ENCODE measurements at regions not wholly inside any gene's neighbourhood (a gene's known extent, or its start where the extent isn't known, plus 50 kb on each side); places are given as distances from the start of the nearest gene placed in this dataset.

DNA sequence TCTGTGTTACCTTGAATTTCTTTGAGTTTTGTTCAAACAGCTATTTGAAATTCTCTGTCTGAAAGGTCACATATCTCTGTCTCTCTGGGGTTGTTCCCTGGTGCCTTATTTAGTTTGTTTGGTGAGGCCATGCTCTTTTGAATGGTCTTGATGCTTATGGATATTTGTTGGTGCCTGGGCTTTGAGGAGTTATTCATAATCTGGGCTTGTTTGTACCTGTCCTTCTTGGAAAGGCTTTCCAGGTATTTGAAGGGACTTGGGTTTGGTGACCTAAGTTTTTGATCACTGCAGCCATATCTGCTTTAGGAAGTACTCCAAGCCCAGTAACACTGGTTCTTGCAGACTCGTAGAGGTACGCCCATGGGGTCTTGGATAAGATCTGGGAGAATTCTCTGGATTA lies 63.3 kb upstream of the MAGI3 start:
- no TSS peak for BruUV-seq (replicated peaks)
- intact Hi-C loops (cut with micrococcal nuclease; ENCODE audit: unreplicated experiment), result loop anchor here (10.0 kb wide), 2 partner anchors 112 to 348 kb away; no protein-coding TSS in a partner anchor
- DNase-seq, result no peak
- H3K4me1 Mint-ChIP-seq (ENCODE audit: low read depth, unreplicated experiment), result peaks cover 17% of the 10 kb centered on the region
- TF ChIP-seq, protein P1, sequence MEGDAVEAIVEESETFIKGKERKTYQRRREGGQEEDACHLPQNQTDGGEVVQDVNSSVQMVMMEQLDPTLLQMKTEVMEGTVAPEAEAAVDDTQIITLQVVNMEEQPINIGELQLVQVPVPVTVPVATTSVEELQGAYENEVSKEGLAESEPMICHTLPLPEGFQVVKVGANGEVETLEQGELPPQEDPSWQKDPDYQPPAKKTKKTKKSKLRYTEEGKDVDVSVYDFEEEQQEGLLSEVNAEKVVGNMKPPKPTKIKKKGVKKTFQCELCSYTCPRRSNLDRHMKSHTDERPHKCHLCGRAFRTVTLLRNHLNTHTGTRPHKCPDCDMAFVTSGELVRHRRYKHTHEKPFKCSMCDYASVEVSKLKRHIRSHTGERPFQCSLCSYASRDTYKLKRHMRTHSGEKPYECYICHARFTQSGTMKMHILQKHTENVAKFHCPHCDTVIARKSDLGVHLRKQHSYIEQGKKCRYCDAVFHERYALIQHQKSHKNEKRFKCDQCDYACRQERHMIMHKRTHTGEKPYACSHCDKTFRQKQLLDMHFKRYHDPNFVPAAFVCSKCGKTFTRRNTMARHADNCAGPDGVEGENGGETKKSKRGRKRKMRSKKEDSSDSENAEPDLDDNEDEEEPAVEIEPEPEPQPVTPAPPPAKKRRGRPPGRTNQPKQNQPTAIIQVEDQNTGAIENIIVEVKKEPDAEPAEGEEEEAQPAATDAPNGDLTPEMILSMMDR (IDR thresholded peaks at IDR 0.05; ENCODE audit: unreplicated experiment), result no peak
- no peaks in the 10 kb centered on the region for H3K36me3 Mint-ChIP-seq (ENCODE audit: insufficient read depth, unreplicated experiment)
- H3K4me3 Mint-ChIP-seq (ENCODE audit: low read depth, unreplicated experiment), result no peak overlapping the region
- H3K27ac Mint-ChIP-seq (ENCODE audit: unreplicated experiment), result no peak overlapping the region
- CTCF ChIA-PET, result no interaction called here
- H3K9me3 Mint-ChIP-seq (ENCODE audit: low read depth, unreplicated experiment), result peaks cover 2% of the 10 kb centered on the region
- H3K27me3 Mint-ChIP-seq (ENCODE audit: unreplicated experiment), result no peaks in the 10 kb centered on the region

DNA sequence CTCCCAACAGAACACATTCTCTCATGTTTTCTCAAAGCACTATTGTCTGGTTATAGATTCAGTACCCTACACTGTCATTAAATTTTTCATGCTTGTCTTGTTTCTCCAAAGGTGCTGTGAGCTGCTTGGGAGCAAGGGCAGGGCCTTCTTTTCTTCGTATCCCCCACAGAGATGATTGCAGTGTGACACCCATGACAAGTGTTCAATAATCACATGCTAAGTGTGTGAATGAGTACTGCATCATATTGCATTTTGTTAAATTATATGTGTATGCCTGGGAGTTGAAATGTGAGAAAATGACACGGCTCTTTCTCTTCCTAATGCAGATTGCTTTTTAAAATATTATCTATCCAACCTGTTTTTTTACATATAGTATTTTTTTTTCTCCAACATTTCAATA lies 57.3 kb upstream of the MAGI3 start:
- DNase-seq, result no peak
- no peaks in the 10 kb centered on the region for H3K27me3 Mint-ChIP-seq (ENCODE audit: unreplicated experiment)
- H3K27ac Mint-ChIP-seq (ENCODE audit: unreplicated experiment), result no peak overlapping the region
- no peaks in the 10 kb centered on the region for H3K4me1 Mint-ChIP-seq (ENCODE audit: low read depth, unreplicated experiment)
- no peak overlapping the region for H3K4me3 Mint-ChIP-seq (ENCODE audit: low read depth, unreplicated experiment)
- no peaks in the 10 kb centered on the region for H3K9me3 Mint-ChIP-seq (ENCODE audit: low read depth, unreplicated experiment)
- H3K36me3 Mint-ChIP-seq (ENCODE audit: insufficient read depth, unreplicated experiment), result no peaks in the 10 kb centered on the region
- TF ChIP-seq, protein P1 (IDR thresholded peaks at IDR 0.05; ENCODE audit: unreplicated experiment), result no peak
- BruUV-seq (replicated peaks), result no TSS peak
- intact Hi-C loops (cut with micrococcal nuclease; ENCODE audit: unreplicated experiment), result no loop called here
- CTCF ChIA-PET, result interaction anchor here (1.1 kb wide), 1 partner anchor 13 kb away, joined by 4 read pairs; no protein-coding TSS in a partner anchor

DNA sequence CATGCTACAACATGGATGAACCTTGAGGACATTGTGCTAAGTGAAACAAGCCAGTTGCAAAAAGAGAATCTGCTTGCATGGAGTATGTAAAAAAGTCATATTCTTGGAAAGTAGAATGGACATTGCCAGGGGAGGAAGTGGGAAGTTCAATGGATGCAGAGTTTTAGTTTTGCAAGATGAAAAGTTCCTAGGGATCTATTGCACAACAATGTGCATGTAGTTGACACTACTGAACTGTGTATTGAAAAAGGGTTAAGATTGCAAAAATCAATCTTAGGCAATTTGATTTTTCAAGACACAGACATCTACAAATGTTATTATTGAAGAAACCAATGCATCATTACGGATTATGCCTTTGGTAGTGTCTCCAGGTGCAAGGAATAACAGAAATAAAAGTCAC lies 50.3 kb upstream of the MAGI3 start:
- Mint-ChIP-seq H3K27ac (ENCODE audit: unreplicated experiment) (no peak overlapping the region), H3K9me3 (ENCODE audit: low read depth, unreplicated experiment) (peaks cover 2% of the 10 kb centered on the region), H3K4me3 (ENCODE audit: low read depth, unreplicated experiment) (no peak overlapping the region), H3K4me1 (ENCODE audit: low read depth, unreplicated experiment) (no peaks in the 10 kb centered on the region), H3K27me3 (ENCODE audit: unreplicated experiment) (no peaks in the 10 kb centered on the region), H3K36me3 (ENCODE audit: insufficient read depth, unreplicated experiment) (no peaks in the 10 kb centered on the region)
- no TSS peak for BruUV-seq (replicated peaks)
- TF ChIP-seq, protein P1 (IDR thresholded peaks at IDR 0.05; ENCODE audit: unreplicated experiment), result no peak
- no peak for DNase-seq
- CTCF ChIA-PET, result no interaction called here
- intact Hi-C loops (cut with micrococcal nuclease; ENCODE audit: unreplicated experiment), result no loop called here

Data from Calu3 (cell line).